Trophoblast cell (in vitro differentiated cells and primary cell): ENCODE measurements at regions not wholly inside any gene's neighbourhood (a gene's known extent, or its start where the extent isn't known, plus 50 kb on each side); places are given as distances from the start of the nearest gene placed in this dataset.

Experiments used
- DNase-seq, 2 donors: peaks; one replicate each; pipeline ENCODE4 v3.0.0-alpha.2; 2016
- H2AFZ ChIP-seq: 2 replicates; pipeline ENCODE4 v1.6.1; 2013; ENCODE audit warnings: low read length, moderate library complexity, mild to moderate bottlenecking; ENCODE audit not compliant: insufficient read depth, poor library complexity
- H2AK5ac ChIP-seq: 2 replicates; pipeline ENCODE4 v1.6.1; 2013; ENCODE audit warnings: mild to moderate bottlenecking, low read length
- H2BK120ac ChIP-seq: 2 replicates; pipeline ENCODE4 v1.6.1; 2013; ENCODE audit warnings: low read length, mild to moderate bottlenecking, moderate library complexity; ENCODE audit not compliant: insufficient read depth, poor library complexity
- H2BK12ac ChIP-seq: 2 replicates; pipeline ENCODE4 v1.6.1; 2013; ENCODE audit warnings: mild to moderate bottlenecking, low read length, moderate library complexity
- H2BK5ac ChIP-seq: 2 replicates; pipeline ENCODE4 v1.6.1; 2013; ENCODE audit warnings: low read length, low read depth, moderate library complexity, mild to moderate bottlenecking; ENCODE audit not compliant: poor library complexity
- H3K14ac ChIP-seq: 2 replicates; pipeline ENCODE4 v1.6.1; 2013; ENCODE audit warnings: mild to moderate bottlenecking, low read length
- H3K18ac ChIP-seq: 2 replicates; pipeline ENCODE4 v1.6.1; 2013; ENCODE audit warnings: mild to moderate bottlenecking, low read length
- H3K23ac ChIP-seq: 2 replicates; pipeline ENCODE4 v1.6.1; 2013; ENCODE audit warnings: low read length
- H3K27ac ChIP-seq: 2 replicates; pipeline ENCODE4 v1.5.1; 2013; ENCODE audit warnings: low read depth, mild to moderate bottlenecking, inconsistent platforms, low read length, moderate library complexity
- H3K27me3 ChIP-seq: 2 replicates; pipeline ENCODE4 v1.6.1; 2013; ENCODE audit warnings: inconsistent platforms, mild to moderate bottlenecking, low read length, moderate library complexity; ENCODE audit not compliant: insufficient read depth
- H3K36me3 ChIP-seq, 2 experiments: 1 replicate in 1 of 2; 2 replicates in 1 of 2; pipeline ENCODE4 v1.6.1; 2013; ENCODE audit warnings: low read length in 2 of 2, mild to moderate bottlenecking in 2 of 2, moderate library complexity in 1 of 2; ENCODE audit not compliant: insufficient read depth in 2 of 2, control insufficient read depth in 1 of 2
- H3K4ac ChIP-seq: 2 replicates; pipeline ENCODE4 v1.6.1; 2013; ENCODE audit warnings: low read depth, mild to moderate bottlenecking, low read length, moderate library complexity
- H3K4me1 ChIP-seq, 2 experiments: 1 replicate in 1 of 2; 2 replicates in 1 of 2; pipeline ENCODE4 v1.6.1; 2013; ENCODE audit warnings: low read length in 2 of 2, mild to moderate bottlenecking in 2 of 2, moderate library complexity in 1 of 2; ENCODE audit not compliant: insufficient read depth in 2 of 2, control insufficient read depth in 1 of 2
- H3K4me2 ChIP-seq: 2 replicates; pipeline ENCODE4 v1.6.1; 2013; ENCODE audit warnings: inconsistent platforms, mild to moderate bottlenecking, low read length, moderate library complexity
- H3K4me3 ChIP-seq: 2 replicates; pipeline ENCODE4 v1.5.1; 2013; ENCODE audit warnings: mild to moderate bottlenecking, low read depth, low read length, inconsistent platforms
- H3K79me1 ChIP-seq: one replicate; pipeline ENCODE4 v1.6.1; 2013; ENCODE audit warnings: low read length
- H3K79me2 ChIP-seq: 2 replicates; pipeline ENCODE4 v1.6.1; 2013; ENCODE audit warnings: low read length, mild to moderate bottlenecking; ENCODE audit not compliant: control insufficient read depth, insufficient read depth, poor library complexity
- H3K9ac ChIP-seq: 2 replicates; pipeline ENCODE4 v1.6.1; 2013; ENCODE audit warnings: mild to moderate bottlenecking, low read length
- H3K9me3 ChIP-seq: 2 replicates; pipeline ENCODE4 v1.6.1; 2013; ENCODE audit warnings: low read depth, mild to moderate bottlenecking, control low read depth, inconsistent platforms, low read length; ENCODE audit not compliant: insufficient read depth
- H4K12ac ChIP-seq: 2 replicates; pipeline ENCODE4 v1.6.1; 2013; ENCODE audit warnings: low read depth, mild to moderate bottlenecking, low read length, moderate library complexity
- H4K8ac ChIP-seq: 2 replicates; pipeline ENCODE4 v1.6.1; 2013; ENCODE audit warnings: low read depth, mild to moderate bottlenecking, low read length, moderate library complexity
- H4K91ac ChIP-seq: one replicate; pipeline ENCODE4 v1.6.1; 2013; ENCODE audit warnings: low read depth, mild to moderate bottlenecking, low read length, moderate library complexity
- WGBS: extraction: QIAGEN DNeasy Blood & Tissue Kit; methylation state at CpG from one replicate; pipeline ENCODE4 v1.1.7; 2013; ENCODE audit warnings: missing lambda C conversion rate; ENCODE audit not compliant: insufficient read length, insufficient coverage; ENCODE audit errors: extremely low coverage; 5-methylcytosine and 5-hydroxymethylcytosine counted together

GRCh38 chr14:22316473-22316872 lies 272.6 kb downstream of the DAD1 start:
- Histone ChIP-seq H3K4me2 (no peak overlapping the region), H2AK5ac (no peak overlapping the region), H2BK120ac (no peak overlapping the region), H3K79me2 (no peaks in the 10 kb centered on the region), H4K8ac (no peak overlapping the region), H4K12ac (no peak overlapping the region), H3K27ac (no peak overlapping the region), H4K91ac (no peak overlapping the region), H3K9ac (no peak overlapping the region), H3K4ac (no peak overlapping the region), H2AFZ (no peak overlapping the region), H3K27me3 (no peaks in the 10 kb centered on the region), H3K4me1 (no peaks in the 10 kb centered on the region), H3K79me1 (no peaks in the 10 kb centered on the region), H3K23ac (no peak overlapping the region), H2BK5ac (no peak overlapping the region), H3K9me3 (no peaks in the 10 kb centered on the region), H3K4me3 (no peak overlapping the region), H3K18ac (no peak overlapping the region), H3K14ac (no peak overlapping the region), H3K36me3 (no peaks in the 10 kb centered on the region), H2BK12ac (no peak overlapping the region)
- no peak for DNase-seq
- WGBS, result no CpG with 5 or more reads among the region's 1 CpG

- no peaks in the 10 kb centered on the region for H3K27me3 ChIP-seq
- no CpG with 5 or more reads among the region's 3 CpGs for WGBS
Observed at GRCh38 chr14:22315336-22315735, 273.7 kb downstream of the DAD1 start.

GRCh38 chr14:22314183-22314820 lies 274.7 kb downstream of the DAD1 start:
- WGBS, result no CpG with 5 or more reads among the region's 6 CpGs
- Histone ChIP-seq H2BK120ac (no peak overlapping the region), H3K4ac (no peak overlapping the region), H2AFZ (no peak overlapping the region), H4K12ac (no peak overlapping the region), H2BK12ac (no peak overlapping the region), H2BK5ac (no peak overlapping the region), H3K18ac (no peak overlapping the region), H3K27me3 (no peaks in the 10 kb centered on the region), H2AK5ac (no peak overlapping the region), H3K9me3 (no peaks in the 10 kb centered on the region), H3K4me1 (no peaks in the 10 kb centered on the region), H3K27ac (no peak overlapping the region), H3K23ac (no peak overlapping the region), H3K14ac (no peak overlapping the region), H3K4me3 (no peak overlapping the region), H3K79me2 (no peaks in the 10 kb centered on the region), H3K4me2 (no peak overlapping the region), H3K79me1 (no peaks in the 10 kb centered on the region), H3K36me3 (no peaks in the 10 kb centered on the region), H4K91ac (no peak overlapping the region), H4K8ac (no peak overlapping the region), H3K9ac (no peak overlapping the region)
- DNase-seq, result peak; percentile 21 to 81

More at GRCh38 chr14:22315336-22315735, 273.7 kb downstream of the DAD1 start:
- Histone ChIP-seq H4K91ac (no peak overlapping the region), H3K79me2 (no peaks in the 10 kb centered on the region), H3K18ac (no peak overlapping the region), H2BK5ac (no peak overlapping the region), H3K9me3 (no peaks in the 10 kb centered on the region), H3K23ac (no peak overlapping the region), H3K4ac (no peak overlapping the region), H2AFZ (no peak overlapping the region), H2AK5ac (no peak overlapping the region), H4K12ac (no peak overlapping the region), H3K4me3 (no peak overlapping the region), H3K4me2 (no peak overlapping the region), H3K14ac (no peak overlapping the region), H3K27ac (no peak overlapping the region), H3K79me1 (no peaks in the 10 kb centered on the region), H3K36me3 (no peaks in the 10 kb centered on the region), H3K4me1 (no peaks in the 10 kb centered on the region), H2BK12ac (no peak overlapping the region), H4K8ac (no peak overlapping the region), H2BK120ac (no peak overlapping the region), H3K9ac (no peak overlapping the region)
- no peak for DNase-seq

- Histone ChIP-seq H3K27me3 (no peaks in the 10 kb centered on the region), H3K9me3 (no peaks in the 10 kb centered on the region), H2BK12ac (no peak overlapping the region), H3K79me1 (no peaks in the 10 kb centered on the region), H3K79me2 (no peaks in the 10 kb centered on the region), H3K14ac (no peak overlapping the region), H2BK120ac (no peak overlapping the region), H3K36me3 (no peaks in the 10 kb centered on the region), H3K4ac (no peak overlapping the region), H2AK5ac (no peak overlapping the region), H3K18ac (no peak overlapping the region), H3K9ac (no peak overlapping the region), H4K8ac (no peak overlapping the region), H3K4me3 (no peak overlapping the region), H2BK5ac (no peak overlapping the region), H3K4me1 (no peaks in the 10 kb centered on the region), H3K23ac (no peak overlapping the region), H3K27ac (no peak overlapping the region), H4K91ac (no peak overlapping the region), H3K4me2 (no peak overlapping the region), H2AFZ (no peak overlapping the region), H4K12ac (no peak overlapping the region)
- WGBS, result no CpG with 5 or more reads among the region's 1 CpG
- DNase-seq, result no peak
Observed at GRCh38 chr14:22313172-22313801, 275.7 kb downstream of the DAD1 start.
